ENCODE measurements at regions not wholly inside any gene's neighbourhood (a gene's known extent, or its start where the extent isn't known, plus 50 kb on each side); places are given as distances from the start of the nearest gene placed in this dataset.

GRCh38 chr7:12949060-12949931, 261.9 kb downstream of the ARL4A start:
- DNase-seq: no peak

GRCh38 chr7:12951397-12951801, 264.0 kb downstream of the ARL4A start:
- DNase-seq: no peak

DNA sequence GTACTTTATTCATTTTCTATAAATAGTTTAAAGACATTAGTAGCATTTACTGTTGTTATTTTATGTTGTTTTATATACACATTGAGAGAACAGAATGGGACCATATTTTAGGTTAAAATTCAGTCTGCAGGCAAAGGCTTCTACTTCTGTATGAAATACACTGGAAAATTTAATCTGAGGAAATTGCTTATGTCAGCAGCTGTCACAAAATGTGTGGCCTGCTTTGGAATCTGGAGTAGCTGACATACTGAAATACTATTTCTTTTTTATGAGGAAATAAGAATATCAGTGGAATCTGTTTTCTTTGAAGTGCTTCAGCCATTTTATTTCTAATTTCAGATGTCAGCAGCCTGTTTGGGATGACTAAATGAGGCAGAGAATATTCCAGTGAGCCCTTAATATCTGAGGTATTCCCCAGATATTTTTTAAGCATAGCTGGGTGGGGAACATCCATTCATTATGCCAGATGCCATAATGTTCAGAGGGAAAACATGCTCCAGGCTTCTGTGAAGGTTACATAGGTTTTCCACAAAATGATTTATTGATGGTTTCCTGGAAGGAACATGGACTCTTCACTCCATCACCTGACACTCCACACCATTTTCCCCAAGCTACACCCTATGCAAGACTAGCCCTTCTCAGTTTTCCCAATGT, 267.1 kb downstream of the ARL4A start:
- DNase-seq: no peak

- DNase-seq: no peak
Observed at GRCh38 chr7:12957487-12957886, 270.1 kb downstream of the ARL4A start.

GRCh38 chr7:12961910-12962480, 274.6 kb downstream of the ARL4A start:
- DNase-seq: no peak

GRCh38 chr7:12963435-12963834, 276.0 kb downstream of the ARL4A start:
- DNase-seq: no peak

- no peak for DNase-seq
Observed at GRCh38 chr7:12964836-12965235, 277.4 kb downstream of the ARL4A start.

- DNase-seq: no peak
Observed at GRCh38 chr7:12965767-12966166, 278.3 kb downstream of the ARL4A start.

DNA sequence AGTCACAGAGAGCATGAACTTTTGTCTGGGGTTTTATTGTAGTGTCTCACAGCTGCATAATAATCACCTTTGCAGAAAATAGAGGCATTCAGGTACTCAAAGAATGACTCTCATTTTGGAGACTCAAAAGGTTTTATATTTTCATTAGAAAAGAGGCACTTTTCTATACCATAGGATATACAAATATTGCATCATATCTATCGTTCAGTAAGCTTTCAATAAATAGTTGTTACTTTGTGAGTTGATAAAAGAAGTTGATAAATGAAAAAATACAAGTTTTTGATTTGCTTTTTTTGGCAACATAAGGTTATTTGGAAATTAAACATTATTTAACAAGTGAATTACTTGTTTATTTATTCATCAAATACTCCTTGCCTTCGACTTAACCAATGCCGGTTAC, 279.9 kb downstream of the ARL4A start:
- DNase-seq: no peak

GRCh38 chr7:12968836-12969422, 281.5 kb downstream of the ARL4A start:
- DNase-seq: no peak

DNA sequence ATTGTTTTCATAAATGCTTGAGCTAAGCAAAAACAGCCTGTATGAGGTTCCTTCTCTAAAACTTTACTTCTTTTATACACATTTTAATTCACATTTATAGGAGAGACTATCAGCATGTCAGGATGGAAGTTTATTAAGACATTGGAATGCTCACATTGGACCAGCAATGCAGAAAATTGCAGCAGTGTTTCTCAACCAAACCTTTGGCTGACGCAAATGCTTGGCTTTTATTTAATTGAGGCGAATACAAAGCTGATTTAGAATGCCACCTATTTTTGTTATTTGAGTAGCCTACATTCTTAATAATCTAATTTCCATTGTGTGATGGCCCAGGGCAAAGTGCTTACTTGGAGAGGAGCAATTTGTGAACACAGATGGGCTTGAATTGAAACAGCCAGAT, 283.2 kb downstream of the ARL4A start:
- no peak for DNase-seq

GRCh38 chr7:12974451-12975166, 287.2 kb downstream of the ARL4A start:
- no peak for DNase-seq

- no peak for DNase-seq
Observed at GRCh38 chr7:12975412-12975811, 288.0 kb downstream of the ARL4A start.

DNA sequence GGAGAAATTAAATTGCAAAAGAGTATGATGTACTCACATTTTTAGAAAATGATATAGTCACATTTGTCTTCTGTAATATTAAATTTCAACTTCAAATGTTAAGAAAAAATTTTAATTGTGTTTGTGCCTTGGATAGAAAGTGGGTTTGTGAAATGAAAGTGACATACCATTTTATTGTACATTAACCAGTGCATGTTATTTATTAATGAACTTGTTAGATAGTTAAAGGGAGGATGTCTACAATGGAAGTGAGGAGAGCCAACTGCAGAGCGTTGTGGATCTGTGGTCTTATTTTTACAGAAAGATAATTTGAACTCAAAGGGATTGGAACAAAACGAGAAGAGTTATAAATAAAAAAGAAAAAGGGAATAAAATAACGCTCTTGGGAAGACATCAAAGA, 291.7 kb downstream of the ARL4A start:
- DNase-seq: no peak

- DNase-seq: no peak
Observed at GRCh38 chr7:12982178-12982577, 294.7 kb downstream of the ARL4A start.

- no peak for DNase-seq
Observed at GRCh38 chr7:12984117-12984516, 296.7 kb downstream of the ARL4A start.

DNA sequence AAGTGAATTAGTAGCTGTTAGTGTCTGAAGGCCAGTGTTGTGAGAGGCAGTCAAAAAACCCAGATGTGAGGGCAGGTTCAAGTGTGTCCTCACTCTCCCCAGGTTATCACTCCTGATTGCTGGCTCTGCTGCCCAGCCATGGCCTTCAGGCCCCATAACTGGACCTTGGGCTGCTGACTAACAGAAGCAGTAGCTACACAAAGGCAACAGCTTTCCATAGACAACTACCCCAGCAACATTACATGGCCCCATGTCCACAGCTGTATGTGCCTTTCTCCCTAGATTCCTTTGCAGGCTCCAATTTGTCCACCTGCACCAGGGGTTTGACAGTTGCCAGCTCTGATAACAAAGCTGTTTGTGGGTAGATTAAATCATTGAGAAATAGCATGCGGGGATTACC, 297.8 kb downstream of the ARL4A start:
- no peak for DNase-seq

- no peak for DNase-seq
Observed at GRCh38 chr7:12985752-12986151, 298.3 kb downstream of the ARL4A start.

- DNase-seq: no peak
Observed at GRCh38 chr7:12987238-12987637, 299.8 kb downstream of the ARL4A start.

DNA sequence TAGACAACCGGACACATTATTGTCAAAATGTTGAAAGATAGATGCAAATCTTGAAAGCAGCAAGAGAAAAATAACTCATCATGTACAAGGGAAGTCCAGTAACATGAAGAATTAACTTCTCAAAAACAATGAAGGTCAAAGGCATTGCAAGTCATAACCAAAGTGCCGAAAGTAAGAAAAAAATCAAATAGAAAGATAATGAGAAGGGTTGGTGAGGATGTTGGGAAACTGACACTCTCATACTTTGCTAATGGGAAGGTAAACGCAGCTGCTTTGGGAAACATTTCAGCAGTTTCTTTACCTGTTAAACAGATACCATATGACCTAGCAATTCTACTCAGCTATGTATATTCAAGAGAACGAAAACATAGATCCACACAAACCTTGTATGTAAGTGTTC, 303.0 kb downstream of the ARL4A start:
- no peak for DNase-seq

DNA sequence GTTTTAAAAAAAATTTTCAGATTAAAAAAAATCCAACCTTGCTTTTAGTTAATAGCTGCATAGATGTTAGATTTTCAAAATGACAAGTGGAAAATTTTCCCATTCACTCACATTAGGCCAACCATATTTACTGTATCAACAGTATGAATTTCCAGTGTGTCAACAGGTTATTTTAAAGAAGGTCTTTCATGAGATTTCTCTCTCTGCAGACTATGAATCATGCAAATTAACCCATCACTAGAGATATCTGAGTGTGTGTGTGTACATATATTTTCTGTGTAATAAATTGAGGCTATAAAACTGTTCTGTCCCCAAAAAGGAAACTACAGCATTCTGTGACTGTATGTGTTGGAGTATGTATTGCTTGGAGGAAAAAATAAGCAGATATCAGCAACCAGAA, 305.6 kb downstream of the ARL4A start:
- no peak for DNase-seq

DNA sequence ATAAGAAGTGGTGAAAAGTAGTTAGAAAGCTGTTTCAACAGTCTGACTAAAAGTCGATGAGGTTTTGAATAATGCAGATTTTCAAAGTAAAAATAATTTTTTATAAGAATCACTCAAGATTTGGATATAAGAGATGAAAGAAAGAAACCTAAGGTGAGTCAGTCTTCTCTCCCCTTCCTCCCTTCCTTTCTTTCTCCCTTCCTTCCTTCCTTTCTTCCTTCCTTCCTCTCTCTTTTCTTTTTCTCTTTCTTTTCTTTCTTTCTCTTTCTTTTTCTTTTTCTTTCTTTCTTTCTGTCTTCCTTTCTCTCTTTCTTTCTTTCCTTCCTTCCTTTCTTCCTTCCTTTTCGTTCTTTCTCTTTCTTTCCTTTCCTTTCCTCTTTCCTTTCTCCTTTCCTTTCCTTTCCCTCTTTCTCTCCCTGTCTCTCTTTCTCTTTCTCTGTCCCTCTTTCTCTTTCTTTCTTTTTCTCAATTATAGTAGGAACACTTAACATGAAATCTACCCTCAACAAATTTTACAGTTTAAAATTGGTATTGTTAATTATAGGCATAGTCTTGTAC, 308.6 kb downstream of the ARL4A start:
- no peak for DNase-seq

DNA sequence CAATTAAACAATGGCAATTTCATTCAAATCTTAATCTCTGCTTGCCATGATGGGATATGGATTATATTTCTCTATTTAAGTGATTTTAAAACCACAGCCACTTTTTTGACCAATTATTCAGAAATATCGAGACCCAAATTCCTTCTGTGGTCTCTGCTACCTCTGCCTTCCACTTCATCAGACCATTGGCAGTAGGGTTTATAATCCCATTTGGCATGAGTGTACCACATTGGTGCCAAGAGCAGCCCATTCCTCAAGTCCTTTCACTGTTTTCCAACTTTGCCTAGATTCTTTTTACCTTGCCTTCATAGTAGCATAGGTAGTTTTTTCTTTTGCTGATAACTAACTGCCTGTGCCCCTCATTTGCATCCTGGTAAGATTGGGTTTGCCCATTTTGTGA, 319.9 kb downstream of the ARL4A start:
- no peak for DNase-seq

Measured in inflammatory macrophage treated with lipopolysaccharide for 4 hours (primary cell).